Natural killer cell (primary cell): ENCODE measurements at regions not wholly inside any gene's neighbourhood (a gene's known extent, or its start where the extent isn't known, plus 50 kb on each side); places are given as distances from the start of the nearest gene placed in this dataset.
A peak's percentile ranks its signal among the peaks of the same experiment; 100 is the strongest.

Experiments
- ATAC-seq, 3 donors: fragments of 150-1000 bp in 2 of 3; fragments of 200-7000 bp in 1 of 3; cut with Tn5 transposase; 1 replicate in 1 of 3; 2 replicates in 2 of 3; pipeline ENCODE4 v1.10.0; 2021; ENCODE audit warnings: mild to moderate bottlenecking in 2 of 3, moderate library complexity in 2 of 3
- DNase-seq, 2 donors: peaks; one replicate each; pipeline versions ENCODE4 v3.0.0 to v3.0.0-alpha.2; 2013 to 2021; ENCODE audit warnings: mixed read lengths in 1 of 2
- H3K27ac ChIP-seq: one replicate; pipeline ENCODE4 v1.5.1; 2013; ENCODE audit warnings: mild to moderate bottlenecking, low read length
- H3K27me3 ChIP-seq: one replicate; pipeline ENCODE4 v1.6.1; 2013; ENCODE audit warnings: low read length; ENCODE audit not compliant: control insufficient read depth, insufficient read depth
- H3K36me3 ChIP-seq: one replicate; pipeline ENCODE4 v1.6.1; 2013; ENCODE audit warnings: low read length; ENCODE audit not compliant: control insufficient read depth, insufficient read depth
- H3K4me1 ChIP-seq: one replicate; pipeline ENCODE4 v1.6.1; 2013; ENCODE audit warnings: low read length; ENCODE audit not compliant: control insufficient read depth, insufficient read depth
- H3K4me3 ChIP-seq: one replicate; pipeline ENCODE4 v1.5.1; 2013; ENCODE audit warnings: low read length
- H3K9me3 ChIP-seq: one replicate; pipeline ENCODE4 v1.6.1; 2013; ENCODE audit warnings: low read length; ENCODE audit not compliant: control insufficient read depth, insufficient read depth
- H3K27ac Mint-ChIP-seq, 2 donors: one replicate each; pipeline ENCODE4 v1.8.0; 2022; ENCODE audit warnings: mild to moderate bottlenecking in 2 of 2, mixed read lengths in 2 of 2, moderate library complexity in 1 of 2
- H3K27me3 Mint-ChIP-seq, 2 donors: one replicate each; pipeline ENCODE4 v1.8.0; 2022; ENCODE audit warnings: low read depth in 2 of 2, mixed read lengths in 2 of 2
- H3K36me3 Mint-ChIP-seq: one replicate; pipeline ENCODE4 v1.8.0; 2022; ENCODE audit warnings: mixed read lengths
- H3K4me1 Mint-ChIP-seq, 2 donors: one replicate each; pipeline ENCODE4 v1.8.0; 2022; ENCODE audit warnings: mixed read lengths in 2 of 2
- H3K4me3 Mint-ChIP-seq: one replicate; pipeline ENCODE4 v1.8.0; 2022; ENCODE audit warnings: mild to moderate bottlenecking, moderate library complexity, mixed read lengths
- H3K9me3 Mint-ChIP-seq, 2 donors: one replicate each; pipeline ENCODE4 v1.8.0; 2022; ENCODE audit warnings: mixed read lengths in 2 of 2
- CTCF ChIP-seq: fragments of 200-600 bp; IDR thresholded peaks from one replicate; pipeline ENCODE4 v1.8.0; 2022; ENCODE audit warnings: antibody characterized with exemption
- WGBS: methylation state at CpG from one replicate; pipeline ENCODE4 v1.1.7; 2013; ENCODE audit warnings: missing lambda C conversion rate; ENCODE audit not compliant: insufficient coverage; 5-methylcytosine and 5-hydroxymethylcytosine counted together
- intact Hi-C: fragments of 100-400 bp; cut with micrococcal nuclease; formaldehyde crosslinking; loops from one replicate; pipeline ENCODE4 v1.14.2; 2022

DNA sequence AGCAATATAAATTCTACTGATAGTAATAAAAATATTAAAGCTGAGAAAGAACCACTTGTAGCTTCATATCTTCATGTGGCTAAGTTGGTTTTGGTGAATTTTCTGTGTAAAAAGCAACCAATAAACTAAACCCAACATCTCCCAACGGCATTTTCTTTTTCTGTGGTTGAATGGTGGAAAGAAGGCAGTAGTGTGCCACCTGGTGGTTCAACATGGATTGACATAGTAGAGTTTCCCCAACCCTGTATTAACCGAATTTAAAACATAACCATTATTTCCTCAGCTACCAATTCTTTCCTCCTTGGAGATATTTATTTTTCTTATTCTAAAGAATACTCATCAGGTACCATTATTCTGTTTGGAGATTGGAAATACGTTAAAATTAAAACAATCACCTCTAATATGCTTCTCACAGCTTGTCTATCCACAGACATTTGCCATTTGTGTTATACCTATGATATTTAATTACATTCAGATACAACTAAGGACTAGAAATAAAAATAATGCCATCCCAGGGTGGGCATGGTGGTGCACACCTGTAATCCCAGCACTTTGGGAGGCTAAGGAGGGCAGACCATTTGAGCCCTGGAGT is 117.1 kb upstream of the EEF1E1 start:
- Histone ChIP-seq H3K4me3 (no peak overlapping the region), H3K4me1 (no peaks in the 10 kb centered on the region), H3K27me3 (no peaks in the 10 kb centered on the region), H3K27ac (no peak overlapping the region), H3K36me3 (no peaks in the 10 kb centered on the region), H3K9me3 (no peaks in the 10 kb centered on the region)
- intact Hi-C loops, result loop anchor here (5.0 kb wide), 2 partner anchors 87 to 497 kb away; no protein-coding TSS in a partner anchor
- Mint-ChIP-seq H3K27me3 (peaks cover 0 to 2% of the 10 kb centered on the region in 2 donors), H3K4me1 (no peaks in the 10 kb centered on the region), H3K27ac (no peak overlapping the region), H3K36me3 (no peaks in the 10 kb centered on the region), H3K9me3 (no peaks in the 10 kb centered on the region), H3K4me3 (no peak overlapping the region)
- peak in 2 of 3 donors; percentile 62 to 64 for ATAC-seq
- no CpG with 5 or more reads among the region's 3 CpGs for WGBS
- peak; percentile 63 for TF ChIP-seq CTCF
- peak in 1 of 2 donors; percentile 71 for DNase-seq

GRCh38 chr6:8218861-8219260 is 116.5 kb upstream of the EEF1E1 start:
- WGBS, result 75% methylated on average over 5 of the region's 5 CpGs
- H3K27me3 Mint-ChIP-seq, result no peaks in the 10 kb centered on the region
- no peaks in the 10 kb centered on the region for H3K9me3 ChIP-seq
- H3K27me3 ChIP-seq, result no peaks in the 10 kb centered on the region
- no peaks in the 10 kb centered on the region for H3K4me1 Mint-ChIP-seq
- H3K9me3 Mint-ChIP-seq, result no peaks in the 10 kb centered on the region
- DNase-seq (no peak), ATAC-seq (no peak)
- no peak overlapping the region for H3K27ac Mint-ChIP-seq
- no peaks in the 10 kb centered on the region for H3K4me1 ChIP-seq
- no peaks in the 10 kb centered on the region for H3K36me3 Mint-ChIP-seq
- H3K27ac ChIP-seq, result no peak overlapping the region
- intact Hi-C loops, result loop anchor here (5.0 kb wide), 2 partner anchors 87 to 497 kb away; no protein-coding TSS in a partner anchor
- H3K36me3 ChIP-seq, result no peaks in the 10 kb centered on the region
- no peak for TF ChIP-seq CTCF
- H3K4me3 Mint-ChIP-seq, result no peak overlapping the region
- no peak overlapping the region for H3K4me3 ChIP-seq

- no peak for TF ChIP-seq CTCF
- WGBS, result 83% methylated on average over 6 of the region's 6 CpGs
Measured at GRCh38 chr6:8215631-8216030, 113.3 kb upstream of the EEF1E1 start.

GRCh38 chr6:8213995-8214394 is 111.6 kb upstream of the EEF1E1 start:
- ATAC-seq (no peak), DNase-seq (no peak)
- H3K4me3 Mint-ChIP-seq, result no peak overlapping the region
- H3K27me3 ChIP-seq, result no peaks in the 10 kb centered on the region
- H3K36me3 ChIP-seq, result no peaks in the 10 kb centered on the region
- H3K4me1 Mint-ChIP-seq, result no peaks in the 10 kb centered on the region
- H3K9me3 Mint-ChIP-seq, result no peaks in the 10 kb centered on the region
- no peak overlapping the region for H3K27ac Mint-ChIP-seq
- peaks cover under 1 to 10% of the 10 kb centered on the region in 2 donors for H3K27me3 Mint-ChIP-seq
- intact Hi-C loops, result no loop called here
- no peaks in the 10 kb centered on the region for H3K4me1 ChIP-seq
- no peaks in the 10 kb centered on the region for H3K36me3 Mint-ChIP-seq
- TF ChIP-seq CTCF, result no peak
- H3K27ac ChIP-seq, result no peak overlapping the region
- H3K4me3 ChIP-seq, result no peak overlapping the region
- 76% methylated on average over 2 of the region's 4 CpGs for WGBS
- no peaks in the 10 kb centered on the region for H3K9me3 ChIP-seq

More at GRCh38 chr6:8215631-8216030, 113.3 kb upstream of the EEF1E1 start:
- no peak for ATAC-seq
- Mint-ChIP-seq H3K27ac (no peak overlapping the region), H3K4me3 (no peak overlapping the region), H3K36me3 (no peaks in the 10 kb centered on the region), H3K27me3 (peaks cover 0 to 10% of the 10 kb centered on the region in 2 donors), H3K9me3 (no peaks in the 10 kb centered on the region), H3K4me1 (no peaks in the 10 kb centered on the region)
- no peak overlapping the region for H3K27ac ChIP-seq
- H3K36me3 ChIP-seq, result no peaks in the 10 kb centered on the region
- intact Hi-C loops, result loop anchor here (5.0 kb wide), 2 partner anchors 83 to 493 kb away; no protein-coding TSS in a partner anchor
- no peaks in the 10 kb centered on the region for H3K9me3 ChIP-seq
- no peak for DNase-seq
- no peak overlapping the region for H3K4me3 ChIP-seq
- no peaks in the 10 kb centered on the region for H3K27me3 ChIP-seq
- H3K4me1 ChIP-seq, result no peaks in the 10 kb centered on the region
